Psoas muscle (tissue), 7 donors: ENCODE measurements at regions not wholly inside any gene's neighbourhood (a gene's known extent, or its start where the extent isn't known, plus 50 kb on each side); places are given as distances from the start of the nearest gene placed in this dataset.
"Not testable (repeated sequence)": the region's sequence is repeated elsewhere in the genome, so short reads cannot be mapped to it uniquely, and the experiment has no call there.

Experiments
- ATAC-seq, 4 donors: fragments of 200-7000 bp; cut with Tn5 transposase; one replicate each; pipeline ENCODE4 v1.9.1; 2020; ENCODE audit warnings: moderate library complexity in 3 of 4, mild to moderate bottlenecking in 2 of 4
- DNase-seq, 2 donors: peaks; one replicate each; pipeline ENCODE4 v3.0.0-alpha.2; 2020
- H3K27ac ChIP-seq: fragments of 200-600 bp; one replicate; pipeline ENCODE4 v1.8.0; 2022
- H3K27me3 ChIP-seq, 3 donors: fragments of 200-600 bp in 1 of 3; one replicate each; pipeline versions ENCODE4 v1.6.1 to v1.8.0; 2013 to 2022; ENCODE audit warnings: low read length in 2 of 3, mild to moderate bottlenecking in 2 of 3, moderate library complexity in 1 of 3; ENCODE audit not compliant: insufficient read depth in 3 of 3
- H3K36me3 ChIP-seq, 2 donors: fragments of 200-600 bp in 1 of 2; one replicate each; pipeline versions ENCODE4 v1.6.1 to v1.8.0; 2013 to 2022; ENCODE audit warnings: low read depth in 1 of 2, mild to moderate bottlenecking in 1 of 2, moderate library complexity in 1 of 2; ENCODE audit not compliant: insufficient read depth in 1 of 2
- H3K4me1 ChIP-seq: fragments of 200-600 bp; one replicate; pipeline ENCODE4 v1.8.0; 2022
- H3K4me3 ChIP-seq: fragments of 200-600 bp; one replicate; pipeline ENCODE4 v1.8.0; 2022; ENCODE audit warnings: mild to moderate bottlenecking
- H3K9me3 ChIP-seq: fragments of 200-600 bp; one replicate; pipeline ENCODE4 v1.8.0; 2022
- CTCF ChIP-seq: fragments of 200-600 bp; IDR thresholded peaks from one replicate; pipeline ENCODE4 v1.8.0; 2022; ENCODE audit warnings: antibody characterized with exemption
- WGBS, 3 donors: extraction: QIAGEN DNeasy Blood & Tissue Kit; methylation state at CpG; one replicate each; pipeline versions ENCODE4 v1.1.6 to v1.1.7; 2013; 5-methylcytosine and 5-hydroxymethylcytosine counted together
- intact Hi-C, 2 donors: fragments of 100-400 bp; cut with DNase I; formaldehyde crosslinking; loops; one replicate each; pipeline versions ENCODE4 v1.11.0 to v1.14.2; 2022
- donor health status: healthy with polysubstance abuse.
- donor health status: DM: no; HTN: no; CAD: no; lungs with moderate emphysema.
- donor health status: Bipolar disorder and iron deficiency.
- donor health status: healthy.
- donor health status: DM: yes; HTN: yes; CAD: no.
- donor health status: DM: no; HTN: no; CAD: no.
- donor health status: DM: yes; HTN: yes; CAD: no.

- Histone ChIP-seq H3K36me3 (no peaks in the 10 kb centered on the region), H3K4me3 (no peak overlapping the region), H3K27ac (no peak overlapping the region), H3K4me1 (no peaks in the 10 kb centered on the region), H3K9me3 (no peaks in the 10 kb centered on the region), H3K27me3 (no peaks in the 10 kb centered on the region)
- intact Hi-C loops: no loop called here
- no peak for ATAC-seq
- no peak for TF ChIP-seq CTCF
- no peak for DNase-seq
- WGBS, 3 donors: 55 to 76% (median 70%) methylated on average over 1 of the region's 1 CpG
These were observed 112.3 kb downstream of the ADAMTS15 start for GRCh38 chr11:130560781-130561109.

DNA sequence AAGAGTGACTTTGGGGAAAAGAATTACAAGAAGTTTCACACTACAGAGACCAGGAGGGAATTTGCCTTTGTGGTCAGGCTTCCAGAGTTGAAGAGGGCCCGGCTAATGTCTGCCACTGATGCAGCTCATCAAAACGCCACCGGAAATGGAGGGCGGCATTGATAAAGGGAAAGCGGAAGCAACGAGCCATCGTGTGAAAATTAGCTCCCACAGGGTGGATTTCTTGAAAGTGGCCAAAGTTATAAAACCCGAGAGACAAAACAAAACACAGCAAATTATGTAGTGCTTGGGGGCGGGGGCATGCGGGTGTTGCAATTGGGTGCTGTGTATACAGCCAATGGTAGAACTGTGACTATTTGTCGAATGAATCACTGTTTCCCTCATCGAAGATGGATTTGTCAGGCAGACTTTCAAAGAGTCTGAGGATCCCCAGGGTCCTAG, 113.0 kb downstream of the ADAMTS15 start:
- DNase-seq (no peak), ATAC-seq (no peak)
- H3K36me3 ChIP-seq: no peaks in the 10 kb centered on the region
- WGBS, 3 donors: 86 to 92% (median 88%) methylated on average over 12 of the region's 12 CpGs
- TF ChIP-seq CTCF: no peak
- H3K4me1 ChIP-seq: no peaks in the 10 kb centered on the region
- no peaks in the 10 kb centered on the region for H3K27me3 ChIP-seq
- intact Hi-C loops: no loop called here
- no peaks in the 10 kb centered on the region for H3K9me3 ChIP-seq
- H3K27ac ChIP-seq: no peak overlapping the region
- H3K4me3 ChIP-seq: no peak overlapping the region

DNA sequence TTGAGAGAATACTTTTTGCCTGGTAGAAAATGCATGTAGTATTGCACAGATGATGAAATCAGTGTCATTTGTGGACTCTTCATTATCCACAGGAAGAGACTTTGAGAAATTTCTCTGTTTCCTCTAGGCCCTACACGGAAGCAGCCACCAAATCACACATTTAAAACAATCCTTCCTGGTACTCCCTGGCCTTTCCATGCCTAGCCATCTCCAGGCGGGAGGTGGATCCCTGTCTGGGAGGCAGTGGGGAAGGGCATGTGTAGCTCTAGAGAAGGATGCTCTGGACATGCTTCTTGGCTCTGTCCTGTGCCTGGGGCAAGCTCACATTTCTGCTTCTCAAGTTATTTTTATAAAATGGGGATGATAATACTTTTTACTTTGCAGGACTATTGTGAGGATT, 114.1 kb downstream of the ADAMTS15 start:
- no peaks in the 10 kb centered on the region for H3K36me3 ChIP-seq
- no peak overlapping the region for H3K4me3 ChIP-seq
- H3K4me1 ChIP-seq: no peaks in the 10 kb centered on the region
- intact Hi-C loops: no loop called here
- no peak overlapping the region for H3K27ac ChIP-seq
- H3K9me3 ChIP-seq: no peaks in the 10 kb centered on the region
- no peaks in the 10 kb centered on the region for H3K27me3 ChIP-seq
- no peak for TF ChIP-seq CTCF
- DNase-seq (no peak), ATAC-seq (no peak)
- WGBS, 3 donors: 81 to 90% (median 88%) methylated on average over 2 of the region's 2 CpGs

DNA sequence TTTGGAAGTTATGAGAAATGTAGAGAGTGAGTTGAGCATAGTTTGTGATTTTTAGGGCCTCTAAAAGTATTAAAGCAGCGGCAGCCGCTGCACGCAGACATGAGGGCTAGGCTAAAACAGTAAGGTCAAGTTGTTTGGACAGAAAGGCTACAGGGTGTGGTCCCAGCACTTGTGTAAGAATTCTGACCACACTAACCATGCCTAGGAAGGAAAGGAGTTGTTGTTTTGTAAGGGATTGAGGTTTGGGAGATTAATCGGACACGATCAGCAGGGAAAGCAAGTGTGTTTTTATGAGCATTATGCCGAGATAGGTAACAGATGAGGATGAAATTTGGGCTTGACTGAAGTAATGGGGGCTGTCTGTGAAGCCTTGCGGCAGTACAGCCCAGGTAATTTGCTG, 117.9 kb downstream of the ADAMTS15 start:
- H3K36me3 ChIP-seq, DNase-seq, H3K9me3 ChIP-seq, intact Hi-C loops, H3K4me3 ChIP-seq, H3K4me1 ChIP-seq, ATAC-seq, H3K27me3 ChIP-seq, H3K27ac ChIP-seq: not testable (repeated sequence)
- 84 to 90% (median 86%) methylated on average over 3 to 7 of the region's 7 CpGs for WGBS, 3 donors

DNA sequence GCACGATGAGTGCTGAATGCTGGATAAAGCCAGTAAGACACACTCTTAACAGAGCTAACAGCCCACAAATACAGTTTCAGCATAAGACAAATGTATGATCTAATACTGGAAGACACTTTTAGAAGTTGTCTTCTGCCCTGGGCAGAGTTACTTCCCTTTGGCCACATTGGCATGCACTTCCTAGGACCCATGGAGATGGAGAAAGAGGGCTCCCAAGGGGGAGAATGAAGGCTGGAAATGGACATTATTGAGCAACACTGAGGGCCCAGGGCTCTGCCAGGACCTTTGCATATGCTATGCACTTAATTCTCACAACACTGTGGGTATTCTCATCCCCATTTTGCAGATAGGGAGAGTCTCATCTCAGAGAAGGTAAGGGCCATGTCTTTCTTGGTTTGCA, 123.1 kb downstream of the ADAMTS15 start:
- TF ChIP-seq CTCF: no peak
- Histone ChIP-seq H3K9me3 (no peaks in the 10 kb centered on the region), H3K4me1 (peaks cover 4% of the 10 kb centered on the region), H3K36me3 (no peaks in the 10 kb centered on the region), H3K4me3 (no peak overlapping the region), H3K27me3 (no peaks in the 10 kb centered on the region), H3K27ac (no peak overlapping the region)
- 87 to 93% (median 91%) methylated on average over 1 of the region's 1 CpG for WGBS, 3 donors
- peak in 1 of 4 donors; percentile 35 for ATAC-seq
- intact Hi-C loops: no loop called here
- DNase-seq: no peak
